LNCAP (cell line): ENCODE measurements at regions not wholly inside any gene's neighbourhood (a gene's known extent, or its start where the extent isn't known, plus 50 kb on each side); places are given as distances from the start of the nearest gene placed in this dataset.

Experiments used
- TF ChIP-seq, protein P1 (sequence below): fragments of 450-650 bp; IDR thresholded peaks from 2 replicates; pipeline ENCODE4 v1.5.1; 2017; ENCODE audit warnings: mild to moderate bottlenecking

DNA sequence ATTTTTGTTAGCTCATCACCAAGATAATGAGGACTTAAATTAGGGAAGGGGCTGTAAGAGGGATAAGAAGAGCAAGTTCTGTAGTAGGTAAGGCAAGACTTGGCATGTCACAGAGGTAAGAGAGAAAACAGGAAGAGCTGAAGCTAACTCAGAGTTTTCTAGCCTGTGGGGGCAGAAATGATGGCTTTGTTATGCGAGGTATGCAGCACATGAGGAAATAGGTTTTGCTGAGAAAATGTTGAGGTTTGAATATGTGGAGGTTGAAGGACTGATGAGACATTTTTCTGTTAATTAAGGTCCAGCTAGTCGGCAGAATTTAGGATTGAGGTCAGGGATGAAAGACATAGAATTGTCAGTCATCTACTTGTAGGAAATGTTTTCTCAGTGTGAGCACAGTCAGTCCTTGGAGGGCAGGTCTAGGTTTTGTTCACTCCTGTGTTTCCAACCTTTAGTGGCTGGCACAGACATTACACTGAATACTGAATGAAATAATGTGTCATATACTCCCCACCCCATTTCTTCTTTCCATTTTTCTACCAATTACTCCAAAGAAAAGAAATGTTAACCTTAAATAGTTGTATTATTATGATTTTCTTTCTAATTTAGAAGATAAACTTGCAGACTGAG is 154.0 kb upstream of the AADAT start:
- TF ChIP-seq, protein P1, sequence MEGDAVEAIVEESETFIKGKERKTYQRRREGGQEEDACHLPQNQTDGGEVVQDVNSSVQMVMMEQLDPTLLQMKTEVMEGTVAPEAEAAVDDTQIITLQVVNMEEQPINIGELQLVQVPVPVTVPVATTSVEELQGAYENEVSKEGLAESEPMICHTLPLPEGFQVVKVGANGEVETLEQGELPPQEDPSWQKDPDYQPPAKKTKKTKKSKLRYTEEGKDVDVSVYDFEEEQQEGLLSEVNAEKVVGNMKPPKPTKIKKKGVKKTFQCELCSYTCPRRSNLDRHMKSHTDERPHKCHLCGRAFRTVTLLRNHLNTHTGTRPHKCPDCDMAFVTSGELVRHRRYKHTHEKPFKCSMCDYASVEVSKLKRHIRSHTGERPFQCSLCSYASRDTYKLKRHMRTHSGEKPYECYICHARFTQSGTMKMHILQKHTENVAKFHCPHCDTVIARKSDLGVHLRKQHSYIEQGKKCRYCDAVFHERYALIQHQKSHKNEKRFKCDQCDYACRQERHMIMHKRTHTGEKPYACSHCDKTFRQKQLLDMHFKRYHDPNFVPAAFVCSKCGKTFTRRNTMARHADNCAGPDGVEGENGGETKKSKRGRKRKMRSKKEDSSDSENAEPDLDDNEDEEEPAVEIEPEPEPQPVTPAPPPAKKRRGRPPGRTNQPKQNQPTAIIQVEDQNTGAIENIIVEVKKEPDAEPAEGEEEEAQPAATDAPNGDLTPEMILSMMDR: no peak

DNA sequence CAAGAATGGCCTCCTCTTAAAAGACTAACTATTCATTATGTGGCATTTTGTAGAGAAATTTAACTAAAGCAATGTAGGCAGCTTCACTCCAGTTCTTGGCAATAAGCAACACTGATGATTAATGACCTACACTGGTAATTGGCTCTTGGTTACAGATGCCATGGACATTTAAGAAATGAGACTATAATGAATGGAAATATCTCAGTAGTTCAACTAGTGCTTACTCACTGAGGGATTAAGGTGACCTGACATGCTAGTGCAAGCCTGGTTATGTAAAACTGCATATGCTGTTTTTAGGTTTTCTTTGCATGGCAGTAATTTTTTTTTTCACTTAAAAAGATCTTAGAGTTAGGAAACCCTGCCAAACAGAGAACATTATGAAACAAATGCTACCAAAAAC is 152.7 kb upstream of the AADAT start:
- TF ChIP-seq, protein P1: no peak

DNA sequence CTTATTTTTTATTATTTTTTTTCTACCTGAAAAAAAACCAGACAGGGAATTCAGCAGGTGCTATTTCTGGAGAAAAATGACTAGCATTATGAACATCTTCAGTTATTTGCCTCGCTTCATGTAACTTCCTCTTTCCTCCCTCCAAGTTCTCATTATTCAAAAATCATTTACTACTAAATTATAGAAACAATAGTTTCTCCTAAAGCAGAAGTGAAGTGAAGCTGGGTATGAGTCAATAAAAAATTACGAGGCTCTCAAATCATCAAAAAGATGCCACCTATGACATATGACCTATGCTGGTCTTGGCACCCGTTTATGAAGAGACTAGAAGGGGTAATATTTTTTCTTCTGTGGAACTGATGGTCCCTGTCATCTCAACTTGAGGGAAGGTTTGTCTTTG is 145.0 kb upstream of the AADAT start:
- TF ChIP-seq, protein P1: no peak

DNA sequence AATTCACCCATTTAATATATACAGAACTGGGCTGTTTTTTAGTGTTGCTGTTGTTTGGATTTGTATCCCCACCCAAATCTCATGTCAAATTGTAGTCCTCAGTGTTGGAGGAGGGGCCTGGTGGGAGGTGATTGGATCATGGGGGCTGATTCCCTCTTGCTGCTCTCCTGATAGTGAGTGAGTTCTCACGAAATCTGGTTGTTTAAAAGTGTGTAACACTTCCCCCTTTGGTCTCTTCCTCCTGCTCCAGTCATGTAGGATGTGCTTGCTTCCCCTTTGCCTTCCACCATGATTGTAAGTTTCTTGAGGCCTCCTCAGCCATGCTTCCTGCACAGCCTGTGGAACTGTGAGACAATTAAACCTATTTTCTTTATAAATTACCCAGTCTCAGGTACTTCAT is 141.6 kb upstream of the AADAT start:
- TF ChIP-seq, protein P1: no peak

DNA sequence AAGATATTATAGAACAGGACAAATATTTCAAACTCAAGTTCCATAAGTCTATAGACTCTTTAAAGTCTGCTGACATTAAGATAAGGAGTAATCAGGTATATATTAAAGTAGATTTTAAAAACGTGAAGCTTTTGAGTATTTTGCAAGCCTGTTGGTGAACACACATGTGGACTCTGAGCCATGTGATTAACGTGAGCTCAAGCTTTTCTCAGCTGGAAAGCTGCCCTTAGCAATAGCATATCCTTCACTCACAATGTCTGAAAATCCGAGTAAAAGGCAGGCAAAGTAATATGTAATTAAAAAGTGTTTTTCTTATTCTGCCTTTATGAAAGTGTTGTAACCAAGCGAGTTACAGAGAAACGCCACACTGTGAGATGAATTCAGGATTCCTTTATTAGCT is 140.5 kb upstream of the AADAT start:
- TF ChIP-seq, protein P1: no peak

DNA sequence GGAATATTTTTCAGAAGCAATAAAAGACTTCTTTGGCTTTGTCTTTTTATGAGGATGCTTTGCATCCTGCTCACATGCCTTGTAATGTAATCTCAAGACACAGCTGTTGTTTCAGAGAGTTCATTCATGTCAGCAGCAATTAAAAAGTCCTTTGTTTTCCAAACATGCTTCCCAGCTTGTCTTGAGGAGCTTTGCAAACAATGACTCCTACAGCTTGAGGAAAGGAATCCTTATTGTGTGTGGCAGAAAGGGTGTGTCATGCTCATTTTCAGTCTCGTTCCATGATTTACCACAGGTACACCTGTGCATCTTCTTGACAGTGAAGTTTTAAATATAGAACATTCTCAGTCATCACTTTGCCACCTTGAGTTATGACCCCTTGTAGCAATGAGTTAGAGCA is 139.2 kb upstream of the AADAT start:
- TF ChIP-seq, protein P1: no peak

DNA sequence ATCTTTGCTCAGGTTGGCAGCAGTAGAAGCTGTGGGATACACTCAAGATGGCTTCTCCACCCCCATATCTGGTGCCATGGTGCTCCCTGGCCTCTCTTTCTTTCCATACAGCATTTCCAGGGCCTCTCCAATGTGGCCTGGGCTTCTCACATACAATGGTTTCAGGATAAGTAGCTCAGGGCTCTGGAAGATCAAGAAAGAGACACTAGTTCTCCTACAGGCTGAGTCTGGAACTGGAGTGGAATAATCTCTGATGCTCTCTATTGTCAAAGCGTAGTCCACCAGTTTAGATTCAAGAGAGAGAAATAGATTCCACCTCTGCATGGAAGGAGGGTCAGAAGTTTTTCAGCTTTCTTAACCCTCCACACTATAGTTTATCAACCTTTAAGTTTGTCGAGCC is 138.2 kb upstream of the AADAT start:
- TF ChIP-seq, protein P1: no peak

DNA sequence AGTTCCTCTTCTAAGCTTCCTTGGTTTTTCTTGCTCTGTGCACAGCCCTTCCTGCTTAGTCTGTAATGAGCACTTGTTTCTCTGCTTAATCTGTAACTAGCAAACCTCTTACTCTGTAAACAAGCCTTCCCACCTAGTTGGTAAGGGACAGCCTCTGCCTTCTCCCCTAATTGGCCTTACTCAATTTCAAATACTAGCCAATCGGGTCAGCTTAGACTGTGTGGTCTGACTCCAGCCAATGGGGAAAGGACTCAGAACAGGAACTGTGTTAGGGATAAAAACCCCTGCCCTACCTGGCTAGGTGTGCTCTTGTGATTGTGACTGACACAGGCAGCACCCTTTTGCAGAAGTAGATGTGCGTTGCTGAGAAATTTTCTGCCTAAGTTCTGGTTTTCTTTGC is 136.5 kb upstream of the AADAT start:
- TF ChIP-seq, protein P1: no peak
